BJ (cell line): ENCODE measurements at regions not wholly inside any gene's neighbourhood (a gene's known extent, or its start where the extent isn't known, plus 50 kb on each side); places are given as distances from the start of the nearest gene placed in this dataset.

Experiments
- CTCF ChIA-PET: fragments of 350-600 bp; formaldehyde crosslinking; extraction: SDS; loops from one replicate; lab custom pipeline; 2021; ENCODE audit warnings: antibody characterized with exemption, inconsistent platforms; lab: Yijun Ruan, JAX
- POLR2A ChIA-PET: fragments of 300-600 bp; sonication (Branson Sonifier 250); formaldehyde crosslinking; extraction: SDS; loops from one replicate; lab custom pipeline; 2021; ENCODE audit warnings: antibody characterized with exemption; lab: Charles Lee
- DNase-seq: peaks from one replicate; pipeline ENCODE4 v3.0.0-alpha.2; 2011; ENCODE audit warnings: low read depth
- H3K27me3 ChIP-seq: 2 replicates; pipeline ENCODE4 v1.6.0; 2011; ENCODE audit warnings: low read length; ENCODE audit not compliant: control insufficient read depth, insufficient read depth
- H3K36me3 ChIP-seq: 2 replicates; pipeline ENCODE4 v1.5.1; 2011; ENCODE audit warnings: low read length; ENCODE audit not compliant: control insufficient read depth, insufficient read depth
- H3K4me3 ChIP-seq: 2 replicates; pipeline ENCODE4 v1.5.1; 2011; ENCODE audit warnings: low read depth, mild to moderate bottlenecking, control low read depth, low read length
- CTCF ChIP-seq: IDR thresholded peaks from 2 replicates; pipeline ENCODE4 v1.5.1; 2011; ENCODE audit warnings: low read depth, mild to moderate bottlenecking, control low read depth, inconsistent platforms, low read length, moderate library complexity; ENCODE audit not compliant: insufficient read depth

GRCh38 chr1:182268669-182269068 lies 122.9 kb downstream of the GLUL start:
- peaks cover 3% of the 10 kb centered on the region; the same call in 1 of the 2 replicates for H3K27me3 ChIP-seq
- TF ChIP-seq CTCF: no peak
- no peak for DNase-seq
- no peak overlapping the region for H3K4me3 ChIP-seq
- CTCF ChIA-PET: interaction anchor here (1.2 to 2.3 kb wide), 4 partner anchors 10 to 125 kb away, joined by 3 to 8 read pairs (median 4); no protein-coding TSS in a partner anchor
- no peaks in the 10 kb centered on the region for H3K36me3 ChIP-seq
- POLR2A ChIA-PET: no interaction called here

- POLR2A ChIA-PET: no interaction called here
- CTCF ChIA-PET: no interaction called here
- peaks cover 3% of the 10 kb centered on the region; the same call in 1 of the 2 replicates for H3K27me3 ChIP-seq
These were observed 127.4 kb downstream of the GLUL start for GRCh38 chr1:182264185-182264584.

GRCh38 chr1:182263706-182264105 lies 127.9 kb downstream of the GLUL start:
- TF ChIP-seq CTCF: no peak
- H3K4me3 ChIP-seq: no peak overlapping the region
- no peak for DNase-seq
- peaks cover 3% of the 10 kb centered on the region; the same call in 1 of the 2 replicates for H3K27me3 ChIP-seq
- POLR2A ChIA-PET: no interaction called here
- CTCF ChIA-PET: no interaction called here
- H3K36me3 ChIP-seq: no peaks in the 10 kb centered on the region

More at GRCh38 chr1:182264185-182264584, 127.4 kb downstream of the GLUL start:
- no peak for TF ChIP-seq CTCF
- H3K36me3 ChIP-seq: no peaks in the 10 kb centered on the region
- H3K4me3 ChIP-seq: no peak overlapping the region
- no peak for DNase-seq

GRCh38 chr1:182262425-182262824 lies 129.2 kb downstream of the GLUL start:
- Histone ChIP-seq H3K27me3 (0 out of 2 replicates have a peak, but pooled peaks cover 2% of the 10 kb centered on the region), H3K36me3 (no peaks in the 10 kb centered on the region), H3K4me3 (no peak overlapping the region)
- TF ChIP-seq CTCF: no peak
- DNase-seq: no peak
- POLR2A ChIA-PET: no interaction called here
- CTCF ChIA-PET: no interaction called here

GRCh38 chr1:182261655-182262054 lies 129.9 kb downstream of the GLUL start:
- H3K36me3 ChIP-seq: no peaks in the 10 kb centered on the region
- no peak for TF ChIP-seq CTCF

More at GRCh38 chr1:182261655-182262054, 129.9 kb downstream of the GLUL start:
- ChIA-PET POLR2A (no interaction called here), CTCF (no interaction called here)
- no peak for DNase-seq
- no peak overlapping the region for H3K4me3 ChIP-seq
- 0 out of 2 replicates have a peak, but pooled peaks cover 1% of the 10 kb centered on the region for H3K27me3 ChIP-seq
